ENCODE measurements at regions not wholly inside any gene's neighbourhood (a gene's known extent, or its start where the extent isn't known, plus 50 kb on each side); places are given as distances from the start of the nearest gene placed in this dataset.

DNA sequence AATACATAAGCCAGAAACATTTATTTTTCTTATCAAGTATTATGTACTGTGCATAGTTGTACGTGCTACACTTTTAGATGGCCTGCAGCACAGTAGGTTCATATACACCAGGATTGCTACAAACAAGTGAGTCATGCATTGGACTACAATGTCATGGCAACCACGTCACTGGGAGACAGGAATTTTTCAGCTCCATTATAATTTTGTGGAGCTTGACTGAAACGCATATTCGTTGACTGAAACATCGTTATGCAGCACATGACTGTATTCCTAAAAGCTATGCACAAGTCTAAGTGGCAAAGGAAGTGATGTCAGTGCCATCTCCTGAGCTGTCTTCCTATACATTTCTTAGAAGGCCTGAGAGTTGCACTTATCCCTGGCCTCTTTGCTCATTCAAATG, 871.8 kb downstream of the IPMK start:
- TF ChIP-seq, protein P1, sequence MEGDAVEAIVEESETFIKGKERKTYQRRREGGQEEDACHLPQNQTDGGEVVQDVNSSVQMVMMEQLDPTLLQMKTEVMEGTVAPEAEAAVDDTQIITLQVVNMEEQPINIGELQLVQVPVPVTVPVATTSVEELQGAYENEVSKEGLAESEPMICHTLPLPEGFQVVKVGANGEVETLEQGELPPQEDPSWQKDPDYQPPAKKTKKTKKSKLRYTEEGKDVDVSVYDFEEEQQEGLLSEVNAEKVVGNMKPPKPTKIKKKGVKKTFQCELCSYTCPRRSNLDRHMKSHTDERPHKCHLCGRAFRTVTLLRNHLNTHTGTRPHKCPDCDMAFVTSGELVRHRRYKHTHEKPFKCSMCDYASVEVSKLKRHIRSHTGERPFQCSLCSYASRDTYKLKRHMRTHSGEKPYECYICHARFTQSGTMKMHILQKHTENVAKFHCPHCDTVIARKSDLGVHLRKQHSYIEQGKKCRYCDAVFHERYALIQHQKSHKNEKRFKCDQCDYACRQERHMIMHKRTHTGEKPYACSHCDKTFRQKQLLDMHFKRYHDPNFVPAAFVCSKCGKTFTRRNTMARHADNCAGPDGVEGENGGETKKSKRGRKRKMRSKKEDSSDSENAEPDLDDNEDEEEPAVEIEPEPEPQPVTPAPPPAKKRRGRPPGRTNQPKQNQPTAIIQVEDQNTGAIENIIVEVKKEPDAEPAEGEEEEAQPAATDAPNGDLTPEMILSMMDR (IDR thresholded peaks at IDR 0.05; ENCODE audit: low read depth, low read length, missing control alignments) = no peak
- no peak overlapping the region for H3K4me3 ChIP-seq (ENCODE audit: low read depth, low read length)
- no peak for DNase-seq (ENCODE audit: low read depth)

DNA sequence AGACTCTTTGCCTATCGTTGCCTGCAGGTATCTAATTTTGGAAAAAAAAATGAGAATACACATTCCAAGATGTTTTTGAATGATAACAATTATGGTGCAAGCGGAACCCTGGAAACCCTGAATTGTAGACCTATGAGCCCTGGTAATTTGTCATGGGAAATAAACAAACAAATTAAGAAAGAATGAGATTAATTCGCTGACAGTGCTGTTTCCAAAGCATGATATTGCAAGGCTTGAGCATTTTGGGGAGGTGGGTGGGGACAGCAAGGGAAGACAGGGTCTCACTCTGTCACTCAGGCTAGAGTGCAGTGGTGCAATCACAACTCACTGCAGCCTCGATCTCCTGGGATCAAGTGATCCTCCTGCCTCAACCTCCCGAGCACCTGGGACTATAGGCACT, 900.3 kb downstream of the IPMK start:
- no peak for DNase-seq (ENCODE audit: low read depth)
- TF ChIP-seq, protein P1 (IDR thresholded peaks at IDR 0.05; ENCODE audit: low read depth, low read length, missing control alignments) = no peak
- H3K4me3 ChIP-seq (ENCODE audit: low read depth, low read length) = no peak overlapping the region

DNA sequence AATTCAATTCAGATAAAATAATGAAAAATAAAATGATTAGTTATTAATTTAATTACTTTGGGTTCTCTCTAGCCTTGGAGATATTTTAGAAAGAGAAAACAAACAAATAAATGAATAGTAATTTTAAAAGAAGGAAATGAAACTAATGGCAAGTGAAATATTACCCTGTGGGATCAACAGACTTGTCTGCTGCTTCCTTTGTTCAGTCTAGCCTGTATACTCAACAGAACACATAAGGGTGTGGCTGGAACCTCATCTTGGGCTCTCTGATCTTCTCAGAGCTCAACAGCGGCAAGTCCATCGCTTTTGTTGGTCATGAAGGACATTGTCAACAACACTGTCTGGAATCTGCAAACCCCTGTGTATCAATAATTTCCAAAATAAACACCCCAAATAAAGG, 904.9 kb downstream of the IPMK start:
- H3K4me3 ChIP-seq (ENCODE audit: low read depth, low read length) = no peak overlapping the region
- no peak for DNase-seq (ENCODE audit: low read depth)
- TF ChIP-seq, protein P1 (IDR thresholded peaks at IDR 0.05; ENCODE audit: low read depth, low read length, missing control alignments) = no peak

DNA sequence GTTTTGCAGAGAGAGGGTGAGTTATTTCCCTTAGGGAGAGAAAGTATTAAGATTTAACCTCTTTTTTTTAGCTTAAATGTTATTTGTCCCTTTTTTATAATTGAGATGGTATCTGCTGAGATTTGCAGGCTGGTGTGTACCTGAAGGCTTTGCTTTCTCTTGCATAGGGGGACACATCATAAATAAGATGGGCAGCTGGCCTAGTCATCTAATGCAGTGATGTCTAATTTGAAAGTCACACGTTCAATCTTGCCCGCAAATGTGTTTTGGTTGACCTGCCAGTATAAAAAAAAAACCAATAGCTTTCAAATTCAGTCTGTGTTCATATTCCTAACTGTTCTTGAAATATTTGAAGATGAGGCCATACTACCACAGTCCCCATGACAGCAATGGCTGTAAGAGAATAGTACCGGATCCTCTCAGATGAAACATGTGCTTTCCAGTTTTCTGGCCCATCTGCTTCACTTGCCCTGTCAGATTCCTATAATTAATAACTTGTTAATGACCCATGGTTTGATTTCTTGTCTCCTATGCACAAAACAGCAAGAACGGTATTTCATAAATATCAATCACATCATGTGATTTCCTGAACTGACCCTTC, 914.2 kb downstream of the IPMK start:
- DNase-seq (ENCODE audit: low read depth) = no peak
- no peak overlapping the region for H3K4me3 ChIP-seq (ENCODE audit: low read depth, low read length)
- TF ChIP-seq, protein P1 (IDR thresholded peaks at IDR 0.05; ENCODE audit: low read depth, low read length, missing control alignments) = no peak

- no peak for DNase-seq (ENCODE audit: low read depth)
- TF ChIP-seq, protein P1 (IDR thresholded peaks at IDR 0.05; ENCODE audit: low read depth, low read length, missing control alignments) = no peak
- H3K4me3 ChIP-seq (ENCODE audit: low read depth, low read length) = no peak overlapping the region
Measured at GRCh38 chr10:57351076-57351475, 916.6 kb downstream of the IPMK start.

DNA sequence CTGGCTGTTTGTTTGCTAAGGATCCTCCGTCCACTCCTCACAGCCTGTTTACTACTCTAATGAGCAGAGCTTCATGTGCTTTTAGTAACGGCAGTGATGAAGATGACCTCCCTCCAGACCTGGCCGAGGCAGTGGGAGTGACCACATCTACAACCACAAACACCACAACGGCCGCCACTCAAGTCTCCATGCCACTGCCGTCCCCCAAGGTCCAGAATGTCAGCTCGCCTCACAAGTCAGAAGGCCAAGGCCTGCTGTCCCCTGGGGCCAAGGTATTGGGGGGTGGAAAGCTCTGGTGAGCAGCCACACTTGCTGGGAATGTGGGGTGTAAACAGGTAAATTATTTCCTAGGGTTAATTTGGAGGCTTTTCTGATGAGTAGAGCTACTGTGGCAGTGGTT, 926.4 kb downstream of the IPMK start:
- TF ChIP-seq, protein P1 (IDR thresholded peaks at IDR 0.05; ENCODE audit: low read depth, low read length, missing control alignments) = no peak
- no peak overlapping the region for H3K4me3 ChIP-seq (ENCODE audit: low read depth, low read length)
- DNase-seq (ENCODE audit: low read depth) = no peak

DNA sequence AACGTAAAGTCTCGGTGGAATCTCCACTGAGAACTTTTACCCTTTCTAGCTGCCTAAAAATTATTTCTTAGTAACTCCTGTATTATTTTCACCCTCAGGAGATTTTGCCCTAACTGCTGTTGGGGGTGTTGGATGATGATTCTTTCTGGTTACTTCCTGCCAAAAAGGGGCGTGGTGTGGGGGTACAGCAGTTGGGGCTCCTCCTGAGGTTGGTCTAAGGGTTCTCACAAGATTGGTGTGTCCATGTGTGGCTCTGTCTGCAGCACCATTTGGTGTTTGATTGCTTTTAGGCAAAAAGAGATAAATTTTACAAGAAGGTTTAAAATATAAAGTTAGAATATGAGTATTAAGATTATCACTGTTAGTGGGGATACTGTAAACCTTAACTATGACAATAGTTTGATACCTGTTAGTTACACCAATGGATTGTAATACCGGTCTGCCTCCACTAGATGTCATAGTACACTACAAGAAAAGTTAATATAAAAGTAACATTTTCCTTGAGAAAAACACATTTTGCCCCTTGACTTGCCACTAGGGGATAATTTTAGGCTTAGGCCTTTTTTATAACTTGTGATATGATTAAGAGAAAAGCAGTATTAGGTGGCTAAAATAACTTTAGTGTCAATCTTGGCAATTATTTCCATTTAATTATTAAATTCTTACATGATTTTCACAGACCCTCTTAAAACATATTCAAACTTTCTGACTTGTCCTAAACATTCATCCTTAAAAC, 928.7 kb downstream of the IPMK start:
- H3K4me3 ChIP-seq (ENCODE audit: low read depth, low read length) = no peak overlapping the region
- peak; percentile 3 for DNase-seq (ENCODE audit: low read depth)
- TF ChIP-seq, protein P1 (IDR thresholded peaks at IDR 0.05; ENCODE audit: low read depth, low read length, missing control alignments) = peak; percentile 54

Measured in GM12864 (cell line).